ENCODE measurements at regions not wholly inside any gene's neighbourhood (a gene's known extent, or its start where the extent isn't known, plus 50 kb on each side); places are given as distances from the start of the nearest gene placed in this dataset.

DNA sequence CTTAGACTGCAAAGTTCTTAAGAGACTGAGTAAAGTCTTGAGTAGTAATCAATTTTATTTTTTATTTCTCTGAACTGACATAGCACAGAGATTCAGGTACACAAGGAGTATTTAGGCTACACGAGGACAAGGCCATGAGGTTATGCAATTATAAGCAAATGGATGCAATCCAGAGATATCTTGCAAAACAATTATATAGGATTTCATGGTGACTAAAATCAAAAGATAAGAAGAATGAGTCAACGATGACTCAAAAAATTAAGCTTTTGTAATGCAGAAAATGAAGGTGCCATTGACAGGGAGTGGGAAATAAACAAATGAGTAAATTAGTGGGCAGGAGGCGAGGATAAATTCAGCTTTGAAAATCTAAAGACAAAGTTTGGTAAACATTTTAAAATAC lies 66.7 kb upstream of the MYO3A start:
- TF ChIP-seq, protein P1, sequence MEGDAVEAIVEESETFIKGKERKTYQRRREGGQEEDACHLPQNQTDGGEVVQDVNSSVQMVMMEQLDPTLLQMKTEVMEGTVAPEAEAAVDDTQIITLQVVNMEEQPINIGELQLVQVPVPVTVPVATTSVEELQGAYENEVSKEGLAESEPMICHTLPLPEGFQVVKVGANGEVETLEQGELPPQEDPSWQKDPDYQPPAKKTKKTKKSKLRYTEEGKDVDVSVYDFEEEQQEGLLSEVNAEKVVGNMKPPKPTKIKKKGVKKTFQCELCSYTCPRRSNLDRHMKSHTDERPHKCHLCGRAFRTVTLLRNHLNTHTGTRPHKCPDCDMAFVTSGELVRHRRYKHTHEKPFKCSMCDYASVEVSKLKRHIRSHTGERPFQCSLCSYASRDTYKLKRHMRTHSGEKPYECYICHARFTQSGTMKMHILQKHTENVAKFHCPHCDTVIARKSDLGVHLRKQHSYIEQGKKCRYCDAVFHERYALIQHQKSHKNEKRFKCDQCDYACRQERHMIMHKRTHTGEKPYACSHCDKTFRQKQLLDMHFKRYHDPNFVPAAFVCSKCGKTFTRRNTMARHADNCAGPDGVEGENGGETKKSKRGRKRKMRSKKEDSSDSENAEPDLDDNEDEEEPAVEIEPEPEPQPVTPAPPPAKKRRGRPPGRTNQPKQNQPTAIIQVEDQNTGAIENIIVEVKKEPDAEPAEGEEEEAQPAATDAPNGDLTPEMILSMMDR (conservative IDR thresholded peaks at IDR 0.05) = no peak
- no peak for TF ChIP-seq ZFX (IDR thresholded peaks at IDR 0.05)

All from C4-2B (cell line).